NCI-H146 (cell line): ENCODE measurements at regions not wholly inside any gene's neighbourhood (a gene's known extent, or its start where the extent isn't known, plus 50 kb on each side); places are given as distances from the start of the nearest gene placed in this dataset.
"Not testable (repeated sequence)": the region's sequence is repeated elsewhere in the genome, so short reads cannot be mapped to it uniquely, and the experiment has no call there.

ENCODE experiments used
- DNase-seq: peaks from one replicate; lab custom pipeline; 2025; lab: John Stamatoyannopoulos, UW

- no peak for DNase-seq
Observed at GRCh38 chr16:52787709-52788108, 240.8 kb upstream of the TOX3 start.

DNA sequence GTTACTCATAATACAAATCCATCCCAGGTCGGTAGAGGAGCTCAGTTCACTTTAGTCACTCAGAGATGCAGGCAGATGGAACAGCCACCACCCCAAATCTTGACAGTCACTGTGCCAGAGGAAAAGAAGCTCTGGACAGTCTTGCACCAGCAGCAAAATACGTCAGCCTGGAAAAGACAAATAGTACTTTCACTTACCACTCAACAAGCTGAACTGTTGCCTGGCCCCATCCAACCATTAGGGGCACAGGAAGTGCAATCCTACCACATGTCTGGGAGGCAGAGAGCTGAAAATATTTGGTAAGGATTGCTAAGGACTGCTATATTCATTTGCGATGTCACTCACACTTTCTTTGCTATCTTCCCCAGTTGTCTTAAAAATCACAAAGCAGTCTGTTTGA lies 239.1 kb upstream of the TOX3 start:
- DNase-seq: no peak

- no peak for DNase-seq
Observed at GRCh38 chr16:52785653-52786052, 238.7 kb upstream of the TOX3 start.

- DNase-seq: no peak
Observed at GRCh38 chr16:52783616-52784015, 236.7 kb upstream of the TOX3 start.

GRCh38 chr16:52781005-52781630 lies 234.2 kb upstream of the TOX3 start:
- no peak for DNase-seq

GRCh38 chr16:52773026-52773425 lies 226.1 kb upstream of the TOX3 start:
- no peak for DNase-seq

DNA sequence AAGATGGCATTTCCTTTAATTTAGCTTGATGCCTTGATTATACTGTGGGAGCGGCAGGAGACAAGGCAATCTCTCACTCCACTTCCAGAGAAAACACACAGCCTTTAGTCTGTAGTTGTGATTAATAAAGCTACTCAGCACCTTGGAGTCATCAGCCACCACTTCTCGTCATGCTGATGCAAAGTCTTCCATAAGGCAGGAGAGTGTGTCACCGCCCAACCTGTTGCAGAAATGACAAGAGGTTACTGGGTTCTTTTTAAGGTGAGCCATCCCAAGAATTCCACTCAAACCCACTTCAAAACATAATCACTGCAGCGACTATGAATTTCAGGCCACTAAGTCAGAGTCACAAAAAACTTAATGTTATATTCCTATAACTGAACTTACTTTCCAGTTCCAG lies 223.9 kb upstream of the TOX3 start:
- DNase-seq: no peak

- no peak for DNase-seq
Observed at GRCh38 chr16:52758473-52758855, 211.5 kb upstream of the TOX3 start.

DNA sequence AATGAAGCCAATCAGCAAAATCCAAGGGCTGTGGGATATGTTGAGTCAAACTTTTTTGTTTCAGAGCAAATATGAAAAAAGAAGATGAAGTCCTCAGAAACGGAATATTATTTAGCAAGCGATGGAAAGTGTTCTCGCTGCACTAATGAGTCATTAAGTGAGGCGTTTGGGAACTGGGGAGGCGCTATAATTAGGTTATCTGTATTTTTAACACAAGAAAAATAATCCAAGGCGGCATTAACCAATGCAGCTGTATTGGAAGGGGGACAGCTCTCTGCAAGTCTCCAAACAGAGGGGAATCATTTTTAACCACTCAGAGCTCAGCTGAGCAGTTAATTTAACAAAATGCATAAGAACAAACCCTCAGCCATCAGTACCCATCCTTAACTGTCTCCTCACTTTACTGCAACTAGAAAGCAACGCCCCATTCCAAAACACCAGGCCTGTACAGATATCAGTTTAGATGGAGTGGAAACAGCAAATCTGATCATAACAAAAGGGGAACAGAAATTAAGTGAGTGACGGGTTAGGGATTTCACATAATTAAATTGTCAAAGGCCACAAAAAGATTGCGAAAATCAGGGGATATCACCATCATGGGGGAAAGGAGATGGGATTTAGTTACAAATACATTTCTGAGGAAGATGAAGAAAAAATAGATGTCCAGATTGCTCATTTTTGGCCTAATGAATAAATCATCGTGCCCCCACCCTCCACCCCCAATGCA lies 211.0 kb upstream of the TOX3 start:
- DNase-seq: no peak

DNA sequence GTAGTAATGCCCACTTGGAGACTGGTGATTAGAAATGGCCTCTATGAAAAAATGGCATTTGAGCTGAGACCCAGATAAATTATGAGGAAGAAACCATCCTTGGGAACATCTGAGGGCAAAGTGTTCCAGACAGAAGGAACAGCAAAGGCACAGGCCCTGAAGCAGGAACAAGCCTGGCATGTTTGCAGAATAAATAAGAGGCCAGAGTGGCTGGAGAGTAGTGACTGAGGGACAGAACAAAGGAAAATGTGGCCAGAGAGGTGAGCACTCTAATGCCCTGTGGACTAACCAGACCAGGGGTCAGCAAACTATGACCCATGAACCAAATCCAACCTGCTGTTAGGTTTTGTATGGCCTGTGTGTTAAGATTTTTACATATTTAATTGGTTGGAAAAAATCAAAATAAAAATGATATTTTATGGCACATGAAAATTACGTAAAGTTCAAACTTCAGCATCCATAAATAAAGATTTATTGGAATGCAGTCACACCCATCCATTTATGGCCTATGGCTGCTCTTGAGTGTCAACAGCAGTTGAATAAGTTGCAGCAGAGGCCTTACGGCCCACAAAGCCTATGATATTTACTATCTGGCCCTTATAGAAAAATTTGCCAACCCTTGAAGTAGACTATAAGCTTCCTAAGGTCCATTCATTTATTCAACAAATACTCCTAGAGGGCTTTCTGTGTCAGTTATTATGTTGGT lies 210.0 kb upstream of the TOX3 start:
- no peak for DNase-seq

- DNase-seq: no peak
Observed at GRCh38 chr16:52755396-52755795, 208.5 kb upstream of the TOX3 start.

DNA sequence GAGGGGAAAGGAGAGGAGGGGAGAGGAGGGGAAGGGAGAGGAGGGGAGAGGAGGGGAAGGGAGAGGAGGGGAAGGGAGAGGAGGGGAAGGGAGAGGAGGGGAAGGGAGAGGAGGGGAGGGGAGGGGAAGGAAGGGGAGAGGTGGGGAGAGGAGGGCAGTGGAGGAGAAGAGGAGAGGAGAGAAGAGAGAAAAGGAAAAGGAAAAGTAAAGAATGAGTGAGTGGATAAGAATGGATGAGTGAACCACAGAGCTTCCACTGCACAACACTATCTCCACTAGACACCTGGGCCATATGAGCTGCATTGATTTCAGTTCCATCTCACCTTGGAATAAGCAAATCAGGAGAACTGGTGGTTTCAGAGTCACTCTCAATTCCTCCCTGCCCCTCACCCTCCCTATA lies 204.1 kb upstream of the TOX3 start:
- DNase-seq: no peak

DNA sequence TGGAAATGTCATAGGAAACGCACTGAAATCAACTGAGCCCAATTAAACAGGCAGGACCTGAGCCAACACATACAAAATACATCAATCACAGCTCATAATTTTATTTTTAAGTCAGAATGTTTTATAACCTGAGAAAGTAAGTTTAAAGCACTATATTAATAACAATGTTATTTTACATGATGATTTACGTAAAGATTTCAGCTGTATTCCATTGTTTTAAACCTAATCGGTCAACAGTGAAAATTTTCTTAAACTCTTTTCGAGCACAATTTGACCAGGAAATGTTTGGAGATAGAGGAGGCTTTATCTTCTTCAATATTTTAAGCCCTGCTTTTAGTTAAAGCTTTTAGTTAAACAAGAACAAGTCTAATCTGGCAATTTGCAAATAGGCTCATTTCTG lies 201.8 kb upstream of the TOX3 start:
- no peak for DNase-seq

- no peak for DNase-seq
Observed at GRCh38 chr16:52747088-52747595, 200.2 kb upstream of the TOX3 start.

GRCh38 chr16:52743707-52744106 lies 196.8 kb upstream of the TOX3 start:
- DNase-seq: no peak

GRCh38 chr16:52742608-52743170 lies 195.7 kb upstream of the TOX3 start:
- DNase-seq: no peak

GRCh38 chr16:52742052-52742451 lies 195.1 kb upstream of the TOX3 start:
- DNase-seq: no peak

DNA sequence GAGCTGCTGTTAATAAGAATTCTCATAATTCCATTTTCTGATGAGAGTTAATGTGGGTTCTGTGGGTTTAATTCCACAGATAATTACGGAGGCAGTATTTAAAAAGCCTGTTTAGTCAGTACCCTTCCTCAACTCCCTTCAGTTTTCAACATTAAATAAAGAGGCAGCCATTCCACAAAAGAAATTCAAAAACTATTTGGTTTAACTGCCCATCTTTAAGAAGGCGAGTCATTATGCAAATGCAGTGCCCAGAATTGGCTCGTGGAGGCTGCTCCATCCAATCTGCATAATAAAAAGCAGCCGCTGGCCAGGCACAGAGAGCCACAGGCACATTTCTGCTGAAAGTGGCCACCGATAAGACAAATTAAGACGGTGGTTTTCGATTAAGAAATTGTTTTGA lies 194.4 kb upstream of the TOX3 start:
- no peak for DNase-seq

- DNase-seq: no peak
Observed at GRCh38 chr16:52740766-52741165, 193.8 kb upstream of the TOX3 start.

DNA sequence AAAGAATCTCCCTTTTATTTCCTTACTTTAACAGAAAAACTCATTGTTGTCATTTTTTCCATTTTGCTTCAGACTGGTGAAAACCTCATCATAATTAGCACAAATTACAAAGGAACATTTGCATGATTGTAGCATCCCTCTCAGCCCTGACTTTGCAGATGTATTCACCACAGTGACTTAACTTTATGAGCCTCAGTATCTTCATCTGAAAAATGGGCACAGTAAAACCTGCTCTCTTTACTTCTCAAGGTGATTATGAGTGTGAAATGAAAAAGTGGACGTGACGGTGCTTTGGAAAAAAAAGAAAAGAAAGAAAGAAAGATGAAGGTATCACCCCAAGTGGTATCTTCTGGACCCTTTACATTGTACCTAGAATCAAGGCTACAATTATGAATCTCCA lies 193.4 kb upstream of the TOX3 start:
- no peak for DNase-seq

- DNase-seq: not testable (repeated sequence)
Observed at GRCh38 chr16:52738992-52739391, 192.0 kb upstream of the TOX3 start.

GRCh38 chr16:52731219-52731875 lies 184.4 kb upstream of the TOX3 start:
- DNase-seq: no peak
